ENCODE measurements at regions not wholly inside any gene's neighbourhood (a gene's known extent, or its start where the extent isn't known, plus 50 kb on each side); places are given as distances from the start of the nearest gene placed in this dataset.

DNA sequence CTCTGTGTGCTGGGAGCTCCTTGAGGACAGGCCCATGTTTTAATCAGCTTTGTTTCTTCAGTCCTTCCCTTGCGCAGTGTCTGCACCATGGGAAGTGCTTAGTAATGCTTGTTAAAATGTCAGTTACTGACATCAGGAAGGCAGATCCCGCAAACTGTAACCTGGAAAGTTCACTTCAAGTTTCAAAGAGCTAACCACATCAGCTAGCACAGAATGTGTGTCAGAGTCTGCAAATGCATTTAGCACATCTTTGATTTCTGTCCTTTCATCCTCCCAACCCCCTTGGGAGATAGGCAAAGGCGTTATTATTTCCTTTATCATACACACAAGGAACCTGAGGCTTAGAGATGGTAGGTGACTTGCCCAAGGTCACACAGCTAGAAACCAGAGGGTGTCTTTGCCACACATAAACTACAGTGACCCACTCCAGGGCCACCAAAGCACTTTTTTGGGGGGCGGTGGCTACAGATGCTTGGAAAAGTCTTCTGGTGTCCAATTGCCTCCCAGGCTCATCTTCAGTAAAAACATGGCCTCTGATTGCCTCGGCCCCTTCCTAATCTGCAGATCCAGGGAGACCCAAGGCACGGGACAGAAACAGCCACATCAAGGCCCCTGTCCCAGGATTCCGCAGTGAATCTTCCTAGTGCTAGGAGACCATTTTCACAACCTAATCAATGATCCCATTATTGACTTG, 116.2 kb upstream of the GPR26 start:
- intact Hi-C loops (cut with micrococcal nuclease), result no loop called here
- no peak for DNase-seq (ENCODE audit: low spot score)
- Mint-ChIP-seq H3K27me3 (ENCODE audit: low read depth) (peaks cover 1% of the 10 kb centered on the region), H3K4me3 (ENCODE audit: low read depth) (no peak overlapping the region), H3K27ac (no peak overlapping the region), H3K9me3 (no peaks in the 10 kb centered on the region), H3K4me1 (ENCODE audit: low read depth) (no peaks in the 10 kb centered on the region), H3K36me3 (ENCODE audit: low read depth) (no peaks in the 10 kb centered on the region)

DNA sequence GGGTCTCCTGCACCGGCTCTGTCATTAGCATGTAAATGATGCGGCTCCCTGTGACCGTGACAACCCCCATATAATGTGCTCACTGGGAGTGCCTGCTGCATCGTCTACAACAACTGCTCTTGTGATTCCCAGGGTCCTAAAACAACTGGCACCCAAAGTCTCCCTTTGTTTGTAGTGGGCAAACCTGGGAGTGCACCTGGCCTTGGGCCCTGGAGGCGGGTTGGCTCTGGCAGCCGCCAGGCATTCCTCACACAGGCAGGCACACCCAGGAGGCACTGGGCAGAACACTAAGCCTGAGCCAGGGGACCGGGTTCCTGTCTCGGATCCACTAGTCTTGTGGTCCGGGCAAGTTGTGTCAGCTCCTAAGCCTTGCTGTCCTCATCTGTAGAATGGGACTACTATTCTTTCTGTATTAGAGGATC, 115.5 kb upstream of the GPR26 start:
- Mint-ChIP-seq H3K4me3 (ENCODE audit: low read depth) (no peak overlapping the region), H3K27me3 (ENCODE audit: low read depth) (no peaks in the 10 kb centered on the region), H3K27ac (no peak overlapping the region), H3K36me3 (ENCODE audit: low read depth) (no peaks in the 10 kb centered on the region), H3K9me3 (no peaks in the 10 kb centered on the region), H3K4me1 (ENCODE audit: low read depth) (no peaks in the 10 kb centered on the region)
- DNase-seq (ENCODE audit: low spot score), result no peak
- intact Hi-C loops (cut with micrococcal nuclease), result no loop called here

DNA sequence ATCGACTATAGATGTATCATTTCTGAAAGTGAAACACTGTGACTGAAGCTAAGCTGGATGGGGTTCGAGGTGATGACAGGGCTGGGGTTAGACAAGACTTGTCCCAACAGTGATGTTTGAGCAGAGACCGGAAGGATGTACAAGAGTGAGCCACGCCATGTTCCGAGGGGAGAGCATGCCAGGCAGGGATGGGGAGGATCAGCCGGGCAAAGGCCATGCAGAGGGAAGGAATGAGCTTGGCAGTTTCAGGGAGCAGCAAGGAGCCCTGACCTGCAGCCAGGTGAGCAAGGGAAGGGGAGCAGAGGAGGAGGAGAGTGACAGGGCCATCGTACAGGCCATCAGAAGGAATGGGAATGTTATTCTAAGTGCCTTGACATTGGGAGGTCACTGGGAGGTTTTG, 114.9 kb upstream of the GPR26 start:
- H3K36me3 Mint-ChIP-seq (ENCODE audit: low read depth), result no peaks in the 10 kb centered on the region
- DNase-seq (ENCODE audit: low spot score), result no peak
- H3K4me1 Mint-ChIP-seq (ENCODE audit: low read depth), result no peaks in the 10 kb centered on the region
- no peaks in the 10 kb centered on the region for H3K27me3 Mint-ChIP-seq (ENCODE audit: low read depth)
- no peak overlapping the region for H3K4me3 Mint-ChIP-seq (ENCODE audit: low read depth)
- intact Hi-C loops (cut with micrococcal nuclease), result no loop called here
- H3K9me3 Mint-ChIP-seq, result no peaks in the 10 kb centered on the region
- H3K27ac Mint-ChIP-seq, result no peak overlapping the region

DNA sequence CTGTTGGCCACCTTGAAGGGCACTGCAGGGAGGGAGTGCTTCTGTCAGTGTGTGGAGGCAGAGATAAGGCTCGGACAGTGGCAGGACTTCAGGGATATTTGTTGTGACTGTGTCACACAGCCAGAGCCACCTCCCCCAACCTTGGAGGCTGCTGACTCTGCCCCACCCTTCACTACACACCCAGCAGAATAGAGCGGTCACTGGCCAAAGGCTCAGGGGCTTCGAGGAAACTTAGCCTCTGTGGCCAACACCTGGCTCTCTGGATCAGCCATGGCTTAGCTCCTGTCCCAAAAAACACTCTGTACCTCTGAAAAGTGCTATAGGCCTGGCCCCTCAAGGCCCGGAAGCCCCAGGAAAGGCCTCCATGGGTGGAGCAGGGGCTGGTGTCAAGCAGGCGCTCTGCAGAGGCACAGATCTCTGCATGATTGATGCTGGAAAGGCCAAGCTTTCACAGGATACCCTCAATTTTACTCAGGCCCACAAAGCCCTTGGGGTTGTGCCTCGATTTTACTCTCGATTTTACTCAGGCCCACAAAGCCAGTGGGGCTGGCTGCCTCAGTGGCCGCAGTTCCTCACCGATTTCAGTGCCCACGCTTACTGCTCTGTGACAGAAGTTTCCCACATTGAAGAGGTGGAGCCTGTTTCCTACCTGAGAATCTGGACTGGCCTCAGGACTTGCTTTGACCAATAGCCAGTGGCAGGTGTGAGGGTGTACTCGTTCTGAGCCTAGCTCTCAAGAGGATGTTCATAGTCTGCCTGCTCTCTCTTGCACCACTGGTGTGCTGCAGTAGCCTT, 113.2 kb upstream of the GPR26 start:
- no peak overlapping the region for H3K4me3 Mint-ChIP-seq (ENCODE audit: low read depth)
- H3K36me3 Mint-ChIP-seq (ENCODE audit: low read depth), result no peaks in the 10 kb centered on the region
- no peaks in the 10 kb centered on the region for H3K27me3 Mint-ChIP-seq (ENCODE audit: low read depth)
- no peaks in the 10 kb centered on the region for H3K4me1 Mint-ChIP-seq (ENCODE audit: low read depth)
- H3K9me3 Mint-ChIP-seq, result no peaks in the 10 kb centered on the region
- no peak overlapping the region for H3K27ac Mint-ChIP-seq
- DNase-seq (ENCODE audit: low spot score), result no peak
- intact Hi-C loops (cut with micrococcal nuclease), result no loop called here

DNA sequence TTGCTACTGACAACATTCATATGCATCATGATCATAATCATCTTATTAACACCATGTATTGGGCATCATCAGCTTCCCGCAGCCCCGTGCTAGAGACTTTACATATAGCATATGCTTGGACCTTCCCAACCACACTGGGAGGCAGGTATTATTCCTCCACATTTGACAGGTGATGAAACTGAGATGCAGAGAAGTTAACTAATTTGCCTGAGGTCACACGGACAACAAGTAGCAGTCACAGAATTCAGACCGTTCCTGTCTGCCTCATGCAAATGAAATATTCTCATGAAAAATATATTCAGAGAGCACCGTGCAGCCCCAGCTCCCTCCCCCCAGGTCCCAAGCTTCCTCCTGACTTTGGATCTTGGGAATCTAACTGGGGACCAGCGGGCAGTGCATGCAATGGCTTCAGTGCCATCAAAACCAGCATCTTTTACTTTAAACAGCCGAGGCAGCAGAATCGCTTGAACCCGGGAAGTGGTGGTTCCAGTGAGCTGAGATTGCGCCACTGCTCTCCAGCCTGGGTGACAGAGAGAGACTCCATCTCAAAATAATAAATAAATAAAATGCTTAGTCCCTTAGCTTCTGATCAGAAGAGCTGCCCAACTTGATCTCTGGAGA, 112.2 kb upstream of the GPR26 start:
- no peak for DNase-seq (ENCODE audit: low spot score)
- intact Hi-C loops (cut with micrococcal nuclease), result no loop called here
- Mint-ChIP-seq H3K9me3 (no peaks in the 10 kb centered on the region), H3K27ac (no peak overlapping the region), H3K27me3 (ENCODE audit: low read depth) (no peaks in the 10 kb centered on the region), H3K4me3 (ENCODE audit: low read depth) (no peak overlapping the region), H3K4me1 (ENCODE audit: low read depth) (no peaks in the 10 kb centered on the region), H3K36me3 (ENCODE audit: low read depth) (no peaks in the 10 kb centered on the region)

DNA sequence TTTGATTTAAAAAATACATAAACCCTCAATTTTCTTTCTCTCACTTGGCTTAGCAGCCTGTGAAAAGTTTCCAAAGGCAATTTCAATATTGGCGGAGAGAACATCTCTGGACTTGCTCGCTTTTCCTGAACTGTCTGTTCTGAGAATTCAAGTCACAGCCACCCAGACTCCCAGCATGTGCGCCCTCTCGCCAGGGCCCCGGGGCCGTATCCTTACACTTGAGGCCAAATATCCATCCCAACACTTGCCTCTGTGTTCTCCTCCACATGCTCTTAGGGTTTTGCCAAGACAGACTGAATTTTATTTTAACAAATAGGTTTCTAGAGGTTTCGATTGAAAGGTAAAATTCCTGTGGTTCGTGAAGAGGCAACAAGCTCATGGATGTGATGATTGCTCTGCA, 111.5 kb upstream of the GPR26 start:
- Mint-ChIP-seq H3K4me3 (ENCODE audit: low read depth) (no peak overlapping the region), H3K27ac (no peak overlapping the region), H3K27me3 (ENCODE audit: low read depth) (peaks cover 1% of the 10 kb centered on the region), H3K4me1 (ENCODE audit: low read depth) (no peaks in the 10 kb centered on the region), H3K36me3 (ENCODE audit: low read depth) (no peaks in the 10 kb centered on the region), H3K9me3 (no peaks in the 10 kb centered on the region)
- intact Hi-C loops (cut with micrococcal nuclease), result loop anchor here (5.0 kb wide), 2 partner anchors 512 to 907 kb away; no protein-coding TSS in a partner anchor
- DNase-seq (ENCODE audit: low spot score), result no peak

DNA sequence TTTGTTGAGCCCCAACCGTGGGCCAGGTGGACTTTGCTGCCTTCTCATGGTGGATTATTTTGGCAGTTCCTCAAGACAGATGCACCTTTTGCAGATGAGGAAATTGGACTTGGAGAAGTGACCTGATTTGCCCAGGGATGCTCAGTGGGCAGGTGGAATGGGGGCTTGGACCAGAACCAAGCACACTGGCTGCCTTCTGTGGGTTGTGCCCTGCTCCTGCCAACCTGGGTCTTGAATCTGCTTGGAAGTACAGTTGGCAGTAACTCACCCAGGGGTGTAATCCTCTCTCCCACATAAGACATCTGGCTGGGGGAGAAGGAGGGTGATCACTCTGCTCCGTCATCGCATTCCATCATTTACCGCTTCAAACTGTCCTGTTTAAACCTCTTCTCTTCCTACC, 110.5 kb upstream of the GPR26 start:
- Mint-ChIP-seq H3K9me3 (no peaks in the 10 kb centered on the region), H3K27ac (no peak overlapping the region), H3K4me1 (ENCODE audit: low read depth) (no peaks in the 10 kb centered on the region), H3K27me3 (ENCODE audit: low read depth) (peaks cover 1% of the 10 kb centered on the region), H3K36me3 (ENCODE audit: low read depth) (no peaks in the 10 kb centered on the region), H3K4me3 (ENCODE audit: low read depth) (no peak overlapping the region)
- DNase-seq (ENCODE audit: low spot score), result no peak
- intact Hi-C loops (cut with micrococcal nuclease), result loop anchor here (5.0 kb wide), 2 partner anchors 513 to 908 kb away; no protein-coding TSS in a partner anchor

DNA sequence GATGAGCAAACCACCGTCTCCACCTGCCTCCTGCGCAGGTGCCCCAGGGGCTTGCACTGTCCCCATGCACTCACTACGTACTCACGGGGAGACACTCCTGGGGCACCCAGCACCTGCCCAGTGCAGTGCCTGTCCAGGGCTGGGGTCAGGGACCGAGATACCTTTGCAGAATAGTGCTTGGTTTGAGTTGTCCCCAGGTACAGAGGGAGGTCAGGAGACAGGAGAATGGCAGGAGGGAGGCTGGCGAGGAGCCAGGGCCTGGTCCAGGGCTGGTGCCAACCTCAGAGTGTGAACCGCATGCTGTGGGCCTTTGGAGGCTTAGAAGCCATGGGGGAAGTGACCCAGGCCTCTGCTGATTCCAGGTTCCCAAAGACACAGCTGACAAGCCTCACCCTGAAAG, 110.1 kb upstream of the GPR26 start:
- H3K4me1 Mint-ChIP-seq (ENCODE audit: low read depth), result no peaks in the 10 kb centered on the region
- intact Hi-C loops (cut with micrococcal nuclease), result loop anchor here (5.0 kb wide), 2 partner anchors 514 to 909 kb away; no protein-coding TSS in a partner anchor
- H3K4me3 Mint-ChIP-seq (ENCODE audit: low read depth), result no peak overlapping the region

DNA sequence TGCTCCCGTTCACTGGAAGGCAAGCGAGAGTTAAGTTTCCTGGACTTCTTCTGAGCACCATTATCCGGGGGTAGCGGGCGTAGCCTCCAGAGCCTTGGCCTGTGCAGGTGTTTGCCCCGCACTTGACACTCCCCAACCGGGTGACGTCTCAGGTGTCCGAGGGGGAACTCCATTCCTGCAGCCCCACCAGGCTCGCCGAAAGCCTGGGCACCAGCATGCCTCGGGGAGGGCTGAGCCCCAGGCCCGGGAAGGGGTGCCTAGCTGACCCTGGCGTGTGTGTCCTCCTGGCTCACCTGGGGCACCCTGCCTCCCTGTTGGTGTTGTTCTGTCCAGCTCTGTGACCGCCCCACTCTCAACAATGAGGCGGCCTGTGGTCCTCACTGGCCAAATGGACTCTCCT, 109.4 kb upstream of the GPR26 start:
- Mint-ChIP-seq H3K4me3 (ENCODE audit: low read depth) (no peak overlapping the region), H3K36me3 (ENCODE audit: low read depth) (no peaks in the 10 kb centered on the region), H3K4me1 (ENCODE audit: low read depth) (no peaks in the 10 kb centered on the region), H3K27ac (no peak overlapping the region), H3K9me3 (no peaks in the 10 kb centered on the region), H3K27me3 (ENCODE audit: low read depth) (peaks cover 1% of the 10 kb centered on the region)
- no peak for DNase-seq (ENCODE audit: low spot score)
- intact Hi-C loops (cut with micrococcal nuclease), result loop anchor here (5.0 kb wide), 2 partner anchors 514 to 909 kb away; no protein-coding TSS in a partner anchor

More for the DNA sequence above, 110.1 kb upstream of the GPR26 start:
- H3K9me3 Mint-ChIP-seq, result no peaks in the 10 kb centered on the region
- no peak overlapping the region for H3K27ac Mint-ChIP-seq
- H3K27me3 Mint-ChIP-seq (ENCODE audit: low read depth), result peaks cover 1% of the 10 kb centered on the region
- no peaks in the 10 kb centered on the region for H3K36me3 Mint-ChIP-seq (ENCODE audit: low read depth)
- no peak for DNase-seq (ENCODE audit: low spot score)

DNA sequence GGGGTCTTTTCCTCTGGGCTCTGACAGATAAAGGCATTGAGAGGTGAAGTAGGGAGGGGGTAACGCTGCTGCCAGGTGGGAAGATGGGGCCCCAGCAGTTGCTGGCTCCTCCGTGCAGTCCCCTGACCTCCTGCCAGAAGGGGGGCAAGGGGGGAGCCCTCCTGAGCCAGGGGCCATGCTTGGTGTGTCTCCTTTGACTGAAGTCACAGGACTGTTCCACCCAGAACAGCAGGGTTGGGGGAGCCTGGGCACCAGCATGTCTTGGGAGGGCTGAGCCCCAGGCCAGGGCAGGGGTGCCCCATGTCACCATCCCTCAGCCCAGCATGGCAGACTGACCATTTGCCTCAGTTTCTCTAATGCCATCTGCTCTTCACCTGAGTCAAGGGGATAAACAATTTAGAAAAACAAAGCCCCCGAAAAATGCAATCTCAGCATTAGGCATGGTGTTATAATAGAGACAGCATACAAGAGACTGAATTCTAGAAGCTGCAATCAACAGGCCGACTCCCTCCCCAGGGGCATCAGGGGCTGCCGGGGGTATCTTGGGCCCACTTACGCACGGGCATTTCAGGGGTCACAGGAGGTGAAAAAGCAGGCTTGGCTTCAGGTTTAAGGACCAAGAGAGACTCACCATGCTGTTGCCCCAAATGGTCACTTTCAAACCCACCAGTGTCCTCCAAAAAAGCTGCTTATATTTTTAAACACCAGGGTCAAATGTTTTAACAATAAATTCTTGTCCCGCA, 108.6 kb upstream of the GPR26 start:
- Mint-ChIP-seq H3K4me1 (ENCODE audit: low read depth) (no peaks in the 10 kb centered on the region), H3K36me3 (ENCODE audit: low read depth) (no peaks in the 10 kb centered on the region), H3K27ac (no peak overlapping the region), H3K4me3 (ENCODE audit: low read depth) (no peak overlapping the region), H3K9me3 (no peaks in the 10 kb centered on the region), H3K27me3 (ENCODE audit: low read depth) (peaks cover 1% of the 10 kb centered on the region)
- DNase-seq (ENCODE audit: low spot score), result no peak
- intact Hi-C loops (cut with micrococcal nuclease), result loop anchor here (5.0 kb wide), 2 partner anchors 515 to 910 kb away; no protein-coding TSS in a partner anchor

DNA sequence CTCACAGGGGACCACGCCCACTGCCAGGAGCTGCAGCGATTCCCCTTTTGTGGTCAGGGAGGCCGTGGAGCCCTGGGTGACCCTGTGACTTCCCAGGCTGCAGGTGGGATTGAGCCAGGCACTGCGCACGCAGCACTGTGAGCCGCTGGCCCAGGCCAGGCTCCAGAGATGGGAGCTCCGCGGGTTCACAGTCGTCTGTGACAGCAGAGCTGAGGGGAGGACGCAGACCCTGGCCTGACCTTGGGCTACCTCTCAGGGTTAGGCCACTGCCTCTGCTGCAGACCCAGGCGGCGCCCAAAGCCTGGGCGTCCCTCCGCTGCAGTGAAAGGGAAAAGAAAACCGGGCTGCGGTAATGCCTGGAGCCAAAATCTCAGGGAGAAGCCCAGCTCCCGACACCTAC, 107.5 kb upstream of the GPR26 start:
- peaks cover 1% of the 10 kb centered on the region for H3K27me3 Mint-ChIP-seq (ENCODE audit: low read depth)
- no peak overlapping the region for H3K4me3 Mint-ChIP-seq (ENCODE audit: low read depth)
- no peaks in the 10 kb centered on the region for H3K4me1 Mint-ChIP-seq (ENCODE audit: low read depth)
- no peaks in the 10 kb centered on the region for H3K36me3 Mint-ChIP-seq (ENCODE audit: low read depth)
- no peak overlapping the region for H3K27ac Mint-ChIP-seq
- no peaks in the 10 kb centered on the region for H3K9me3 Mint-ChIP-seq
- intact Hi-C loops (cut with micrococcal nuclease), result loop anchor here (1.0 to 5.0 kb wide), 3 partner anchors 425 to 911 kb away; no protein-coding TSS in a partner anchor
- DNase-seq (ENCODE audit: low spot score), result no peak

DNA sequence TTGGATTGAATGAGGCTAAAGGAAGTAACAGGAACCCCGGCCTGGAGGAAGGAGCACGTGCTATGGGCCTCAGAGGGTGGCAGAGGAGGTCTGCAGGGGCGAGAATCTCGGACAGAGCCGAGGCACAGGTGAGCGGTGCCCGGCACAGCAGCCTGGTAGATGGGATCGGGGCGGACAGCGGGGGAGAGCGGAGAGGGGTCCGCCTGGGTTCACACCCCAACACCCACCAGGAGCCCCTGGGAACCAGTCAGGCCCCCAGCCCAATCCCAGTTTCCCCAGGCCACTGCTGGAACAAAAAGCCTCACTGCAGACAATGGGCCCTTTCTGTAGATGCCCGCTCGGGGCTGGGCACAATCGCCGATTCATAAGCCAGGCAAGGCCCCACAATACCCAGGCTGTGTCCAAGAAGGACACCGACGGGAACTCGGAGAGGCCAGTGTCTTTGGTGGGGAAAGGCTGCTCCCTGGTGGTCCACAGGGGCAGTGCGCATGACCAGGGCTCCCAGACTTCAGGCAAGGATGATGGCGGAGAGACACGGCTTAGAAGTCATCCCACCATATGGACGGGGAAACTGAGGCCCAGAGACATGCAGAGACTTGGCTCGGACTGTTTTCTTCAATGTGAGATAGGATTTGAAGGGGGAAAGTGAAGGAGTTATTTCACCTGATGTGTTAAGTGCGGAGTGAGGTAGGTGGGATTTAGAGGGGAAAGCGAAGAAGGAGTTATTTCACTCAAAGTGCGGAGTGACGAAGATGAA, 106.9 kb upstream of the GPR26 start:
- Mint-ChIP-seq H3K27me3 (ENCODE audit: low read depth) (peaks cover 1% of the 10 kb centered on the region), H3K27ac (no peak overlapping the region), H3K36me3 (ENCODE audit: low read depth) (no peaks in the 10 kb centered on the region), H3K9me3 (no peaks in the 10 kb centered on the region), H3K4me3 (ENCODE audit: low read depth) (no peak overlapping the region), H3K4me1 (ENCODE audit: low read depth) (no peaks in the 10 kb centered on the region)
- DNase-seq (ENCODE audit: low spot score), result peak; percentile 35
- intact Hi-C loops (cut with micrococcal nuclease), result loop anchor here (1.0 to 5.0 kb wide), 3 partner anchors 426 to 912 kb away; no protein-coding TSS in a partner anchor

Data from activated T-helper 2 cell treated with anti-CD3 and anti-CD28 coated beads, Interferon-gamma antibody, Interleukin-2, Interleukin-4, amounts not matched to agents 10 μg/mL and 5 μg/mL and 100 μg/mL, durations not matched to agents 14 hours and 24 hours and 36 hours (primary cell).